ENCODE measurements at regions not wholly inside any gene's neighbourhood (a gene's known extent, or its start where the extent isn't known, plus 50 kb on each side); places are given as distances from the start of the nearest gene placed in this dataset.

DNA sequence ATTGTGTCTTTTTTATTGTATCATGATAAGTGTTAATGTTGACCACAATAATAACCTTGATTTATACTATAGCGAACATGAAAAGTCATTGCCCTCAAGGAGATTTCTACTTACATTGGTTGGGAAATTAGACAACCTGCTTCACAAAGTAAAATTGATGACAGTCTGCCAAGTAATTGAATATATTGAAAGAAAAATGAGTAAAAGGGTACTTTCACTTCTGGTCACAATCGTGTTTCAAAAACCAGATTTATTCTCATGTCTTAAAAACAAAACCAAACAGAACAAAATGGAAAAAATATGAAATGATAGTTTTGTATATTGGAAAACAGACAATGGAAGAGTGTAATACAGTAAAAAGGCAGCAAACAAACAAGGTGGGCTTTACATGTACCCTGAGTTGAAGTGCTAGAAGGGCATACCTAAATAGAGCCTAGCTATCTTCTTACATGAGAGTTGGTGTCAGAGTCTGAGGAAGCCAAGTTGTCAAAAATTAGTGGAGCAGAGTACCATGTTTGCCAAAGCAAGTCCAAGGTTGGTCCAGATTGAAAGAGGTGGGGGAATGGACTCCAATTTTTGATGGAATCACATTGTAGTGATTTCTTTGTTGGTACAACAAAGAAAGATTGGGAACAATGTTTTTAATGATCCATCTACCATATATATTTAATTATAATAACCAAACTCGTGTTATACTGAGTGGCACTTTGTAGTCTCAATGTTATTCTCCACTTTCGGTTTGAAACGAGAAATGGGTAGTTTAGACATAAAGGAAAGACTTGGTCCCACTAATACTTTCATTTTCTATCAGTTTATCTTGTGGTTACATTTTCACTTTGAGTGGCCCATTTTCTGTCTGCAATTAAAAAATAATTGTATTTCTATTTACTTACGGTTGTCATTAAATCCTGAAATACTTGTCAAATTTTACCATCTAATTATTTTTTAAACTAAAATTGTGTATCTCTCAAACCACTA lies 775.6 kb downstream of the STIM2 start:
- no peak overlapping the region for H3K27ac ChIP-seq
- TF ChIP-seq ZFX (IDR thresholded peaks at IDR 0.05; ENCODE audit: borderline replicate concordance), result no peak
- TF ChIP-seq, protein P1, sequence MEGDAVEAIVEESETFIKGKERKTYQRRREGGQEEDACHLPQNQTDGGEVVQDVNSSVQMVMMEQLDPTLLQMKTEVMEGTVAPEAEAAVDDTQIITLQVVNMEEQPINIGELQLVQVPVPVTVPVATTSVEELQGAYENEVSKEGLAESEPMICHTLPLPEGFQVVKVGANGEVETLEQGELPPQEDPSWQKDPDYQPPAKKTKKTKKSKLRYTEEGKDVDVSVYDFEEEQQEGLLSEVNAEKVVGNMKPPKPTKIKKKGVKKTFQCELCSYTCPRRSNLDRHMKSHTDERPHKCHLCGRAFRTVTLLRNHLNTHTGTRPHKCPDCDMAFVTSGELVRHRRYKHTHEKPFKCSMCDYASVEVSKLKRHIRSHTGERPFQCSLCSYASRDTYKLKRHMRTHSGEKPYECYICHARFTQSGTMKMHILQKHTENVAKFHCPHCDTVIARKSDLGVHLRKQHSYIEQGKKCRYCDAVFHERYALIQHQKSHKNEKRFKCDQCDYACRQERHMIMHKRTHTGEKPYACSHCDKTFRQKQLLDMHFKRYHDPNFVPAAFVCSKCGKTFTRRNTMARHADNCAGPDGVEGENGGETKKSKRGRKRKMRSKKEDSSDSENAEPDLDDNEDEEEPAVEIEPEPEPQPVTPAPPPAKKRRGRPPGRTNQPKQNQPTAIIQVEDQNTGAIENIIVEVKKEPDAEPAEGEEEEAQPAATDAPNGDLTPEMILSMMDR (IDR thresholded peaks at IDR 0.05), result no peak

DNA sequence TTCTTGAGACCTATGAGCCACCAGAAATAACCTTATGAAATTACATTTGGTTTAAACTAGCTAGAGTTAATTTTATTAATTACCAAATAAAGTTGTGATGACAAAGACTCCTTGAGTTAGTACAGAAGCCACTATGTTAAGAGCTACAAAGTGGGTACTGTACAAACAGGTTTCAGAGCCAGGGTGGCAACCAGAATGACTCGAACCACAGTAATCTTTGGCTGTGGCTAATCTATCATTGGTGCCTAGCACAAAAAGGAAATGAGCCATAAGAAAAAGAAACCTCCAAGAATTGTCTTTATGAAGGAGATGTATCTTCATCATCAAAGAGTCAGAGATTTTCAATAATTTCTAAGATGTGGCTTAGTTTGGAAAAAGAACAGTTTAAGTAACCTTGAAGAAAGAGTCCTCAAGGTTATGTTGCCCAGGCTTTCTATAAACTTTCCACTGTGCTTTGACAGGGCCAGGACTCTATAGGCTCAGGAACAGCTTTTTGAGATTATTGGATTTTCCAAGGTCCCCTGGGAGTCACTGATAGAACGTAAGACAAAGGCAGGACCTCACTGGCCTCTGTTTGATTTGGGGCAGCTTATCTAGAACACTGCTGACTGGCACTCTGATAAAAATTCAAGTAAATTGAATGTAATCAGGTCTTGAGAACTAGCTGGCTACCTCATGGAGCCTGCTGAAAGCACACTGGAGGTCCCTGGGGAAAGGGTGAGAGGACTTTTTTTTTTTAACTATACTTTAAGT lies 777.7 kb downstream of the STIM2 start:
- H3K27ac ChIP-seq, result no peak overlapping the region
- TF ChIP-seq, protein P1 (IDR thresholded peaks at IDR 0.05), result no peak
- TF ChIP-seq ZFX (IDR thresholded peaks at IDR 0.05; ENCODE audit: borderline replicate concordance), result no peak

DNA sequence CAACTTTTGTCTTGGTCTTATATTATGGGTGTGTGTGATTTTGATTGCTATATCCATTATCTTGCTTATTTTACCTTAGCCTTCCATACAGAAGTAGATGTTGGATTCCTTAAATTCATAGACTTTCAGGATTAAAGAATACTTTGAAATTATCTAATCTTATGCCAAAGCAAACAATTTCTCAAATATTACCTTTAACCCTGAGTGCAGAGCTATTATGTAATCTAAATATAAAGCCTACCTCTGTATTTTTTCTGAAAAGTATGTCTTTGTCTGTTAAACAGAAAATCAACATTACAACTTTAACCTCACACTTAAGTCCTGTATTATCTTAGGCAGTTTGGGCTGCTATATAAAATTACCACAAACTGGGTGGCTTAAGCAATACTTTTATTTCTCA lies 782.5 kb downstream of the STIM2 start:
- TF ChIP-seq, protein P1 (IDR thresholded peaks at IDR 0.05), result no peak
- no peak for TF ChIP-seq ZFX (IDR thresholded peaks at IDR 0.05; ENCODE audit: borderline replicate concordance)

DNA sequence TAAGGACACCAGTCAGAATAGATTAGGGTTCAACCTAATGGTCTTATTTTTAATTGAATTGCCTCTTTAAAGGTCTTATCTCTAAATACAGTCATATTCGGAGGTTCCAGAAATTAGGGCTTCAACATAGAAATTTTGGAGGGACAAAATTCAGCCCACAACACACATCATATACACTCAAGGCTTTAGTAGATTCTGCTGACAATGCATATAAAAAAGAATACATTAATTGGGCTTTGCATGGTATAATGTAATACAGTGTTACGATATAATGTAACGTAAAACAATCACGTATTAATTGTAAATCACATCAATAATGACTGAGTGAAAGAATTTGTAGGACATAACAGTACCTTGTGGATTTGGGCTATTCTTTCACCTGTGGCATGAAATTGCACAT lies 787.8 kb downstream of the STIM2 start:
- TF ChIP-seq ZFX (IDR thresholded peaks at IDR 0.05; ENCODE audit: borderline replicate concordance), result no peak
- TF ChIP-seq, protein P1 (IDR thresholded peaks at IDR 0.05), result no peak
- no peak overlapping the region for H3K27ac ChIP-seq

More for the DNA sequence above, 782.5 kb downstream of the STIM2 start:
- H3K27ac ChIP-seq, result no peak overlapping the region

DNA sequence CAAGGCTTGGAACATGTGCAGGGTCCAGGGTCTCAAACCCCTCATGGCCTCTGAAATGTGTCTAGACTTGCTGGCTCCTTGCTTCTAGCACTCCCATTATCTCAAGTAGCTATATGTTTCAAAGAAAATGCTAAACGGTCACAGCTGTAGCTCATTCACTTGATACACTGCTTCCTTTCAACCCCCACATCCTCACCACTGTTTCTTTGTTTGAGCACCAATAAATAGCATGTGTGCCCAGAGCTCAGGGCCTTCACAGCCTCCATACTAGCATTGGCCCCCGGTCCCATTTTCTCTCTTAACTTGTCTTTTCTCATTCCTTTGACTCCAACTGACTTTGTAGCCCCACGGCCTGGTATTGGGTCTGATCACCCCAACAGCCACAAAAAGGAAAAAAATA lies 801.8 kb downstream of the STIM2 start:
- TF ChIP-seq ZFX (IDR thresholded peaks at IDR 0.05; ENCODE audit: borderline replicate concordance), result no peak
- TF ChIP-seq, protein P1 (IDR thresholded peaks at IDR 0.05), result no peak
- H3K27ac ChIP-seq, result no peak overlapping the region

DNA sequence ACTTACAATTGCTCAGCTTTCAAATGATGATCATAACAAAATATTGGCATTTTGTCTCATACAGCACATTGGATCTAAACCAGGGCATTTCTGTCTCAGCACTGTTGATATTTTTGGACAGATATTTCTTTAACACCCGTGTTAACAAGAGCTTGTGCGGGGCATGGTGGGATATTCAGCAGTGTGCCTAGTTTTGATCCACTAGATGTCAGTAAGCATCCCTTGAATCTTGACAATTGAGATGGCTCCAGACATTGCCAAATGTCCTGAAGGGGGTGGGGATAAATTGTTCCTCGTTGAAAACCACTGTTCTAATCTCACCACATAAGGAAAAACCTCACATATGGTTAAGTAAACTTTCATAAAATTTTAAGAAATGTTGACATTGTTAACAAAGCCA lies 806.3 kb downstream of the STIM2 start:
- TF ChIP-seq, protein P1 (IDR thresholded peaks at IDR 0.05), result peak; percentile 54
- no peak for TF ChIP-seq ZFX (IDR thresholded peaks at IDR 0.05; ENCODE audit: borderline replicate concordance)
- H3K27ac ChIP-seq, result no peak overlapping the region
